HepG2 (cell line): ENCODE measurements at regions not wholly inside any gene's neighbourhood (a gene's known extent, or its start where the extent isn't known, plus 50 kb on each side); places are given as distances from the start of the nearest gene placed in this dataset.

Source experiments
- ATAC-seq: fragments of 200-7000 bp; cut with Tn5 transposase; 3 replicates; pipeline ENCODE4 v1.9.1; 2020; ENCODE audit warnings: mild to moderate bottlenecking, moderate library complexity
- BruUV-seq: library from RNA; stranded (reverse); fragments of 400-500 nt; replicated peaks from 2 replicates; lab custom pipeline; 2021; lab: Mats Ljungman, UMichigan
- CTCF ChIA-PET: fragments of 300-600 bp; formaldehyde crosslinking; extraction: SDS; loops from one replicate; lab custom pipeline; 2021; ENCODE audit warnings: low total read pairs, inconsistent platforms, low intra/inter-chr PET ratio; lab: Yijun Ruan, JAX
- POLR2A ChIA-PET: fragments of 350-600 bp; sonication (Branson Sonifier 250); formaldehyde crosslinking; loops from one replicate; lab custom pipeline; 2020; ENCODE audit warnings: antibody characterized with exemption, inconsistent platforms; lab: Yijun Ruan, JAX
- DNase-seq: peaks from one replicate; pipeline ENCODE4 v3.0.0-alpha.2; 2015; ENCODE audit warnings: low spot score
- FAIRE-seq: peaks from 3 replicates; lab custom pipeline; 2011; peaks lifted over from hg19 to GRCh38; lab: Jason Lieb, UNC
- H2AFZ ChIP-seq: one replicate; pipeline ENCODE4 v1.6.1; 2011; ENCODE audit warnings: low read length, inconsistent platforms
- H3K27ac ChIP-seq: fragments of 300-600 bp; 3 replicates; pipeline ENCODE4 v1.8.0; 2011; ENCODE audit warnings: mixed run types, mild to moderate bottlenecking, mixed read lengths, low read length, inconsistent platforms; ENCODE audit not compliant: insufficient read depth; ENCODE audit errors: extremely low read length
- H3K27me3 ChIP-seq, 2 experiments: fragments of 200-600 bp in 1 of 2; 2 replicates in 1 of 2; 3 replicates in 1 of 2; pipeline versions ENCODE4 v1.6.0 to v1.8.0; 2011; ENCODE audit warnings: low read length in 2 of 2, mild to moderate bottlenecking in 2 of 2, moderate library complexity in 2 of 2, inconsistent platforms in 1 of 2; ENCODE audit not compliant: insufficient read depth in 2 of 2, control insufficient read depth in 1 of 2
- H3K36me3 ChIP-seq, 2 experiments: fragments of 200-600 bp in 1 of 2; replicated peaks in 1 of 2; 2 replicates in 1 of 2; 3 replicates in 1 of 2; pipeline versions ENCODE4 v1.5.1 to v1.8.0; 2011; ENCODE audit warnings: low read length in 2 of 2, inconsistent platforms in 1 of 2; ENCODE audit not compliant: insufficient read depth in 2 of 2, control insufficient read depth in 1 of 2
- H3K4me1 ChIP-seq: 2 replicates; pipeline ENCODE4 v1.5.1; 2012; ENCODE audit warnings: low read length, inconsistent platforms; ENCODE audit not compliant: insufficient read depth
- H3K4me2 ChIP-seq: 2 replicates; pipeline ENCODE4 v1.6.0; 2011; ENCODE audit warnings: low read depth, low read length, inconsistent platforms
- H3K4me3 ChIP-seq, 3 experiments: fragments of 200-600 bp in 1 of 3; sonication (generic), shearing (Covaris generic) in 1 of 3; replicated peaks in 1 of 3; 2 replicates each; pipeline ENCODE4 v1.5.1; 2011 to 2016; ENCODE audit warnings: low read length in 3 of 3, inconsistent platforms in 2 of 3, low read depth in 2 of 3, mild to moderate bottlenecking in 2 of 3, control low read depth in 1 of 3, mixed read lengths in 1 of 3; ENCODE audit not compliant: insufficient read depth in 1 of 3
- H3K79me2 ChIP-seq: one replicate; pipeline ENCODE4 v1.6.1; 2011; ENCODE audit warnings: low read length, inconsistent platforms; ENCODE audit not compliant: insufficient read depth
- H3K9ac ChIP-seq: 2 replicates; pipeline ENCODE4 v1.6.0; 2011; ENCODE audit warnings: mild to moderate bottlenecking, low read depth, low read length, inconsistent platforms; ENCODE audit not compliant: insufficient read depth
- H3K9me3 ChIP-seq: 2 replicates; pipeline ENCODE4 v1.5.1; 2012; ENCODE audit warnings: mild to moderate bottlenecking, low read length
- H4K20me1 ChIP-seq: 2 replicates; pipeline ENCODE4 v1.6.0; 2011; ENCODE audit warnings: inconsistent platforms, mild to moderate bottlenecking, low read length, moderate library complexity; ENCODE audit not compliant: insufficient read depth
- ATF7 ChIP-seq, 2 experiments: fragments of 450-650 bp in 1 of 2; sonication (generic) in 1 of 2; formaldehyde crosslinking in 1 of 2; IDR thresholded peaks; 2 replicates each; pipeline versions ENCODE4 v1.4.0 to v1.6.1; 2016 to 2020; ENCODE audit warnings: antibody characterized with exemption in 1 of 2, mild to moderate bottlenecking in 1 of 2, missing genetic modification reagents in 1 of 2
- NFE2L2 ChIP-seq: fragments of 150-350 bp; IDR thresholded peaks from 2 replicates; pipeline ENCODE4 v1.6.1; 2014; ENCODE audit warnings: low read length
- NFRKB ChIP-seq: fragments of 450-650 bp; IDR thresholded peaks from 2 replicates; pipeline ENCODE4 v1.6.1; 2017
- SPEN ChIP-seq: sonication (generic); formaldehyde crosslinking; IDR thresholded peaks from 2 replicates; pipeline ENCODE4 v1.5.1; 2020; ENCODE audit warnings: low read depth, mild to moderate bottlenecking, missing genetic modification reagents
- ZNF446 ChIP-seq: sonication (generic); formaldehyde crosslinking; IDR thresholded peaks from 2 replicates; pipeline ENCODE4 v1.5.0; 2020; ENCODE audit warnings: mild to moderate bottlenecking, missing genetic modification reagents
- WGBS: methylation state at CpG from one replicate; pipeline ENCODE4 v1.1.6; 2017; ENCODE audit warnings: low lambda C conversion rate; 5-methylcytosine and 5-hydroxymethylcytosine counted together
- in situ Hi-C: cut with HindIII; loops from 2 replicates; pipeline ENCODE4 v1.10.0; 2017; ENCODE audit warnings: low pct_unique_long_range_greater_than_20kb; ENCODE audit not compliant: extremely low pct_ligation_motif_present
- intact Hi-C: fragments of 100-400 bp; cut with micrococcal nuclease; formaldehyde crosslinking; loops from one replicate; pipeline ENCODE4 v1.10.0; 2022; ENCODE audit not compliant: unreplicated experiment
- TF ChIP-seq, protein P1 (sequence below), 2 experiments: sonication (generic) in 1 of 2; formaldehyde crosslinking in 1 of 2; IDR thresholded peaks; 2 replicates each; pipeline versions ENCODE4 v1.4.0 to v1.6.1; 2016 to 2020; ENCODE audit warnings: borderline replicate concordance in 1 of 2, low read depth in 1 of 2, mild to moderate bottlenecking in 1 of 2, missing genetic modification reagents in 1 of 2

DNA sequence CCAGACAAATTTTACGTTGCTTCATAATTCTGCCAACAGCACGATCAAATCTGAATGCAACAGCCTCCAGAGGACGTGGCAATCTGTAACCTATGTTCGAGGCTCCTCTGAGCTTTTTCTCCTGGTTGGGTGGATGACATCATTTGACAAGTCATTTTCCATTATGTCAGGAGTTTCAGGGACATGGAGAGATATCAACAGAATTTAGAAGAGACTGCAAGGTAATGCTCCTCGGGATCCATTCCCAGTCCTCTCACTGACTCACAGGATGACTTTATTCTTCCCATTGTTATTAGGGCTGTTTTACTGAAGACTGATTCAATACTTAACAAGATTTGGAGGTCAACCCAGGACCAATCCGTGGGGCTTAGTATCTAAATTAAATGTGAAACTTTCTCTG, 72.5 kb upstream of the RNF152 start:
- H3K27ac ChIP-seq = no peak overlapping the region
- ATAC-seq = no peak
- BruUV-seq = no TSS peak
- peak; percentile 39; the same call in 1 of the 2 replicates for TF ChIP-seq ATF7 (IDR thresholded peaks at IDR 0.05)
- TF ChIP-seq ATF7 (CRISPR knock-in tag; IDR thresholded peaks at IDR 0.05) = no peak
- no peak for TF ChIP-seq ZNF446 (CRISPR knock-in tag)
- no peak for TF ChIP-seq NFE2L2
- no peak for TF ChIP-seq NFRKB
- no peak for TF ChIP-seq SPEN (CRISPR knock-in tag)
- TF ChIP-seq, protein P1, sequence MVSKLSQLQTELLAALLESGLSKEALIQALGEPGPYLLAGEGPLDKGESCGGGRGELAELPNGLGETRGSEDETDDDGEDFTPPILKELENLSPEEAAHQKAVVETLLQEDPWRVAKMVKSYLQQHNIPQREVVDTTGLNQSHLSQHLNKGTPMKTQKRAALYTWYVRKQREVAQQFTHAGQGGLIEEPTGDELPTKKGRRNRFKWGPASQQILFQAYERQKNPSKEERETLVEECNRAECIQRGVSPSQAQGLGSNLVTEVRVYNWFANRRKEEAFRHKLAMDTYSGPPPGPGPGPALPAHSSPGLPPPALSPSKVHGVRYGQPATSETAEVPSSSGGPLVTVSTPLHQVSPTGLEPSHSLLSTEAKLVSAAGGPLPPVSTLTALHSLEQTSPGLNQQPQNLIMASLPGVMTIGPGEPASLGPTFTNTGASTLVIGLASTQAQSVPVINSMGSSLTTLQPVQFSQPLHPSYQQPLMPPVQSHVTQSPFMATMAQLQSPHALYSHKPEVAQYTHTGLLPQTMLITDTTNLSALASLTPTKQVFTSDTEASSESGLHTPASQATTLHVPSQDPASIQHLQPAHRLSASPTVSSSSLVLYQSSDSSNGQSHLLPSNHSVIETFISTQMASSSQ (IDR thresholded peaks at IDR 0.05; ENCODE audit: low read depth) = no peak
- TF ChIP-seq, protein P1 (CRISPR knock-in tag; IDR thresholded peaks at IDR 0.05; ENCODE audit: borderline replicate concordance) = no peak
- no peaks in the 10 kb centered on the region for H3K9me3 ChIP-seq
- POLR2A ChIA-PET = no interaction called here
- WGBS = 5% methylated on average over 6 of the region's 6 CpGs
- no peaks in the 10 kb centered on the region for H3K27me3 ChIP-seq
- H3K4me3 ChIP-seq = no peak overlapping the region
- H3K36me3 ChIP-seq = no peaks in the 10 kb centered on the region
- H3K4me2 ChIP-seq = no peak overlapping the region
- no peaks in the 10 kb centered on the region for H3K79me2 ChIP-seq
- intact Hi-C loops (no loop called here), in situ Hi-C loops (no loop called here)
- no peak for DNase-seq
- H3K9ac ChIP-seq = no peak overlapping the region
- H4K20me1 ChIP-seq = no peaks in the 10 kb centered on the region
- no peak overlapping the region for H2AFZ ChIP-seq
- CTCF ChIA-PET = no interaction called here
- H3K4me1 ChIP-seq = no peaks in the 10 kb centered on the region
- no peak for FAIRE-seq
